ENCODE measurements at regions not wholly inside any gene's neighbourhood (a gene's known extent, or its start where the extent isn't known, plus 50 kb on each side); places are given as distances from the start of the nearest gene placed in this dataset.
"Not testable (repeated sequence)": the region's sequence is repeated elsewhere in the genome, so short reads cannot be mapped to it uniquely, and the experiment has no call there.

- DNase-seq, result no peak
Measured at GRCh38 chr7:9557853-9558252, 1124.4 kb downstream of the NXPH1 start.

DNA sequence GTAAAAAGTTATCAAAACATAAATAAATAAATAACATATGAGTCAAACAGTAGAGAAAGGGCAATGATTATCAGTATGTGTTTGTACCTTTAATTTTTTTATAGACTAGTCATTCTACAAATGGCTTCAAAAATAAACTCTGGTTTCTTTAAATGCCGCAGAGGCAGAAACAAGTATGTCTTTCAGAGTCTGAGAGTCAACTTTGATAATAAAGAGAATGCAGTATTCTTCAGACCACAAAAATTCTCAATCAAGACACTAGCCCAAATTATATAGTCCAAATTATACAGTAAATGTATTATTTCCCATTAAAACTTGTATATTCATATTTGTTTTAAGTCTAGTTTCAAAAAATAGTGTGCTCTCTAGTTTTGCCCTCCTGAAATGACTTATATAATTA, 1142.3 kb downstream of the NXPH1 start:
- DNase-seq, result no peak

DNA sequence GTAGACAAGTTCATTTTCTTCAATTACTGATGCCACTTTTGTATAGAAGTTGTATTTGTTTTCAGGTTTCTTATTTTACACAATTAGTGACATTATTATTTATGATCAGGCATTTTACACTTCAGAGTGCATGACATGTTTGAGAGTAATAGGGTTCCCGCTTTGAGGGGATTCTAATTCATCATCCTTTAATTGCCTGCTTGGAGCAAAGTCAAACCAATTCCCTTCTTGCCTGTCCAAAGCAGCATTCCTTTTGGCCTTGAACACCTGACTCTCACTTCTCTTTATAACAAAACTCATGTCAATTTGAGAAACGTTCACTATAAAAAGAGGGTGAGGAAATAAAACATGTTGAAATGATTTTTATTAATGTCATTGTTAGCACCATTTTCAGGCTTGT, 1149.4 kb downstream of the NXPH1 start:
- DNase-seq, result no peak

GRCh38 chr7:9598411-9598810, 1165.0 kb downstream of the NXPH1 start:
- no peak for DNase-seq

DNA sequence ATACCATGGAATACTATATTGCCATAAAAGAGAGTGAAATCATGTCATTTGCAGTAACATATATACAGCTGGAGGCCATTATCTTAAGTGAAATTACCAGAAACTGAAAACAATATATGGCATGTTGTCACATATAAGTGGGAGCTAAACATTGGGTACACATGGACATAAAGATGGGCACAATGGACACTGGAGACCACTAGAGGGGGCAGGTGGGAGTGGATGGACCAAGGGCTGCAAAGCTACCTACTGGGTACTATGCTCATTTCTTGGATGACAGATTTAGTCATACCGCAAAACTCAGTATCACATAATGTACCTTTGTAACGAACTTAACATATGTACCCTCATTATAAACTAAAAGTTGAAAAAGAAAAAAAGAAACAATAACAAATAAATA, 1167.6 kb downstream of the NXPH1 start:
- DNase-seq, result no peak

GRCh38 chr7:9603291-9603690, 1169.9 kb downstream of the NXPH1 start:
- no peak for DNase-seq

- no peak for DNase-seq
Measured at GRCh38 chr7:9608560-9608959, 1175.2 kb downstream of the NXPH1 start.

GRCh38 chr7:9620899-9621298, 1187.5 kb downstream of the NXPH1 start:
- DNase-seq, result not testable (repeated sequence)

DNA sequence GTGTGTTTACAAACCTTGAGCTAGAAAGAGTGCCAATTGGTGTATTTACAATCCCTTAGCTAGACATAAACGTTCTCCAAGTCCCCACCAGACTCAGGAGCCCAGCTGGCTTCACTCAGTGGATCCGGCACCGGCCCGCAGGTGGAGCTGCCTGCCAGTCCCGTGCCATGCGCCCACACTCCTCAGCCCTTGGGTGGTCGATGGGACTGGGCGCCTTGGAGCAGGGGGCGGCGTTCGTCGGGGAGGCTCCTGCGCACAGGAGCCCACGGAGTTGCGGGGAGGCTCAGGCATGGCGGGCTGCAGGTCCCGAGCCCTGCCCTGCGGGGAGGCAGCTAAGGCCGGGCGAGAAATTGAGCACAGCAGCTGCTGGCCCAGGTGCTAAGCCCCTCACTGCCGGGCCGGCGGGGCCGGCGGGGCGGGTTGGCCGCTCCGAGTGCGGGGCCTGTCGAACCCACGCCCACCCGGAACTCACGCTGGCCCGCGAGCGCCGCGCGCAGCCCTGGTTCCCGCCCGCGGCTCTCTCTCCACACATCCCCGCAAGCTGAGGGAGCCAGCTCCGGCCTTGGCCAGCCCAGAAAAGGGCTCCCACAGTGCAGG, 1188.0 kb downstream of the NXPH1 start:
- DNase-seq, result not testable (repeated sequence)

GRCh38 chr7:9621927-9622326, 1188.5 kb downstream of the NXPH1 start:
- DNase-seq, result no peak

DNA sequence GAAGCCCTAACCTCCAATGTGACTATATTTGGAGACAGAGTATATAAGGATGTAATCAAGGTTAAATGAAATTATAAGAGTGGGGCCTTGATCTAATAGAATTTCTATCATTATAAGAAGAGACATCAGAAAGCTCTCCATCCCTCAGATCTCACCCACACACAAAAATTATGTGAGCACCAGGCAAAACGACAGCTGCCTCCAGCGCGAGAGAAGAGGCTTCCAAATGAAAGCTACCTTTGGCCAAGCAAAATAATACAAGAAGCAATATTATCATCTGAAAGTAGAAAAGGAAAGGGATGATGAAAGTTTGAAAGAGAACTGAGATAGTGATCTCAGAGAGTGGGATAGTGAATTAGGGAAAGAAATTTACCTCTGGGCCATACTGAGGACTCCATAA, 1192.5 kb downstream of the NXPH1 start:
- no peak for DNase-seq

DNA sequence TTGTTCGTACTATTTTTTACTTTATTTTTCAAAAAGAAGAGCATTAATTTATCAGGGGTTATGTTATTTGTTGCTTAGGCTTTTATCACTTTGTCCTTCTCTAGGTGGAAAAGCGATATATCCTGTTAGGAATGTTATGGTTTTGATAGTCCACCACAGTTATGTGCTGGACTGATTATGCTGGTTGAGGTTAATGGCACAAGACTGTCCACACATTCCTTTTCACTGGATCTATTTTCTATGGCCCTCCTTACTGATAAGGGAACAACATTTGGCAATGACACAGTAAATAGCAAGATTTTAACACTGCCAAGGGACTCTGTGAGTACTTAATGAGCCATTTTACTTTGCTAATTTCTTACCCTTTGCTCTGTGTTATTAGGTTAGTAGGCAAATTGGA, 1212.3 kb downstream of the NXPH1 start:
- DNase-seq, result no peak

- DNase-seq, result no peak
Measured at GRCh38 chr7:9657257-9657656, 1223.8 kb downstream of the NXPH1 start.

GRCh38 chr7:9671979-9672917, 1238.8 kb downstream of the NXPH1 start:
- DNase-seq, result no peak

- DNase-seq, result no peak
Measured at GRCh38 chr7:9680713-9681112, 1247.3 kb downstream of the NXPH1 start.

GRCh38 chr7:9681284-9681683, 1247.9 kb downstream of the NXPH1 start:
- DNase-seq, result no peak

GRCh38 chr7:9691286-9691685, 1257.9 kb downstream of the NXPH1 start:
- no peak for DNase-seq

DNA sequence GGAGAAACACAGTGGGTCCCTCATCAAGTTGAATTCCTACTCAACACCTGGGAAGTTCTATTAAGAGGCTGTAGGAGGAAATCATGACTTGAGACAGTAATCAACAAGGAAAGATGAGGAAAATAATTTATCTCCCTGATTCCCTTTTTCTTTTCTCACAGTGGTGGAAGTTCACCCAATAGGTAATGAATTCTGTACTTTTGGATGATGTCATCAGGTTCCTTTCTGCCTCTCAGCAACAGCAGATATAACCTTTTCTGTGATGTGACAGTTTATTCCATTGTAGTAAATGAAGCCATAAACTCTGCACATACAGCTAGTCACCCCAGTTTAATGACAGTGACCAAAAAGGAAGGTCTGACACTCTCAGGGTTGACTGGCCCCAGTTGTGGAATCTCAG, 1265.0 kb downstream of the NXPH1 start:
- no peak for DNase-seq

DNA sequence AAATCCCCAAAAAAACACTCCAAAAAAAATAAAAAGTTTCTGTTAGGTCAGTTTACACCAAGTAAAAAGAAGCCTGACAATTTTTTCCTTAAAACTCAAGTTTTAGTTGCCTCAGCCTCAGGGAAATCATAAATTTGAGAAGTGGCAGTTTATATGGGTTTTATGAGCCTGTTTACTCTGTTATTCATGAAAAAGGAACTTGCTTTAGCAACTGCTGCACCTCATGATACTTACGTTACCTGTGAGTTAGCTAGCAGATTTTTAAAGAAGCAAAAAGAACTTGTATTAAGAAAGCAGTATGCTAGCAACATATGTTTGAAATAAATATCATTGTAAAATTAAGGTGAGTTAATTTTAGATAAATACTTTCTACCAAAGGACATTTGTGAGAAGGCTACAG, 1264.5 kb upstream of the PHF14 start:
- no peak for DNase-seq

- DNase-seq, result no peak
Measured at GRCh38 chr7:9711259-9711918, 1262.3 kb upstream of the PHF14 start.

DNA sequence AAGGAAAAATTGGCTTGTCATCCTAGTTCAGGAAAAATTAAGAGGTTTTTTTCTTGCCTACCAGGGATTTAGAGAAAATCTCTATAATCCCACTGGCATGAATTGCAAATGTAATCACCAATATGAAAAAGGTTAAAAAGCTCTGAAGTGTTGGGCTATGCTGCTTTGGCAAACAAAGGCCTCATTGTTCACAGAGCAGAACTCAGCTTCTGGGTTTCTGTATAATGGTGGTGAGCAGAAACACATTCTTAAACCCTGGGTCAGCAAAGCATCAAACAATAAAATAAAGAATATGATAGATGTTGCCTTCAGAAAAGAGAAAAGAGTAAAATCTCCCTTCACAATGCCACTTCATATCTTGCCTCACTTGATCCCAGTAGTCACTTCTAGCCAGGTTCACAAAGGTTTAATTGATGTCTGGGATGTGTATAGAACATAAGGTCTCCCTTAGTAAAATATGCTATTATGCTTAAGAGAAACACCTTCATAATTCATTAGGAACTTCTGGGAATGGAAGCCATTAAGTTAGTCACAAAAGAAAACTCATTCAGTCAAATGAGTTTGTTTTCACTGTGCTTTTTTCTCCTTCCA, 1255.5 kb upstream of the PHF14 start:
- DNase-seq, result no peak

DNA sequence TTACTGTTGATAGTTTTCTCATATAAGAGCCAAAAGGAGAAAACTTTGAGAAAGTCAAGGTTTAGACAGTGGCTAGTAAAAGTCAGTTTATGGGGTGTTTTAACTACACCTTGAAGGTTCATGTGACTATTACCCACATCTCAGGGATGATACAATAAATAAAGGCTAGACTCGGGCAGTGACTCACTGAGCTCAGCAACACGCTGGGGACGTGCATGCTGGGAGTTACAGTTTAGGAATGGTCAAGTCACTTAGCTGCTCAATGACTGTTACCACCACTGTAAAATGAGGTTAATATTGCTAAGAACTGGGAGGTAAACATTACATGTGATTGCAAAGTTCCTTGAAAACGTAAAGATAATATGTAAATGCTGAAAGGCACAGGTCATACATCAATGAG, 1254.4 kb upstream of the PHF14 start:
- DNase-seq, result no peak

- no peak for DNase-seq
Measured at GRCh38 chr7:9719721-9720120, 1254.0 kb upstream of the PHF14 start.
